ENCODE measurements at regions not wholly inside any gene's neighbourhood (a gene's known extent, or its start where the extent isn't known, plus 50 kb on each side); places are given as distances from the start of the nearest gene placed in this dataset.

- no peak for TF ChIP-seq SAP30 (IDR thresholded peaks at IDR 0.05; ENCODE audit: insufficient read depth, insufficient replicate concordance, low read length)
- TF ChIP-seq SRF (IDR thresholded peaks at IDR 0.05; ENCODE audit: low read depth, low read length) = no peak
- TF ChIP-seq MAFK (IDR thresholded peaks at IDR 0.05; ENCODE audit: low read depth, low read length) = no peak
- no peak for TF ChIP-seq ATF3 (IDR thresholded peaks at IDR 0.05; ENCODE audit: insufficient read depth, low read depth, low read length)
- no peak for TF ChIP-seq SP4 (IDR thresholded peaks at IDR 0.05; ENCODE audit: low read length)
Observed at GRCh38 chr13:76646946-76647345, 239.3 kb downstream of the KCTD12 start (continued).

Data from H1 (cell line).